GM21526 (cell line): ENCODE measurements at regions not wholly inside any gene's neighbourhood (a gene's known extent, or its start where the extent isn't known, plus 50 kb on each side); places are given as distances from the start of the nearest gene placed in this dataset.
A peak's percentile ranks its signal among the peaks of the same experiment; 100 is the strongest.

ENCODE experiments used
- ATAC-seq: cut with Tn5 transposase; IDR thresholded peaks from one replicate; pipeline ENCODE4 v1.9.1; 2021; ENCODE audit warnings: moderate library complexity; ENCODE audit not compliant: unreplicated experiment, low FRiP score

DNA sequence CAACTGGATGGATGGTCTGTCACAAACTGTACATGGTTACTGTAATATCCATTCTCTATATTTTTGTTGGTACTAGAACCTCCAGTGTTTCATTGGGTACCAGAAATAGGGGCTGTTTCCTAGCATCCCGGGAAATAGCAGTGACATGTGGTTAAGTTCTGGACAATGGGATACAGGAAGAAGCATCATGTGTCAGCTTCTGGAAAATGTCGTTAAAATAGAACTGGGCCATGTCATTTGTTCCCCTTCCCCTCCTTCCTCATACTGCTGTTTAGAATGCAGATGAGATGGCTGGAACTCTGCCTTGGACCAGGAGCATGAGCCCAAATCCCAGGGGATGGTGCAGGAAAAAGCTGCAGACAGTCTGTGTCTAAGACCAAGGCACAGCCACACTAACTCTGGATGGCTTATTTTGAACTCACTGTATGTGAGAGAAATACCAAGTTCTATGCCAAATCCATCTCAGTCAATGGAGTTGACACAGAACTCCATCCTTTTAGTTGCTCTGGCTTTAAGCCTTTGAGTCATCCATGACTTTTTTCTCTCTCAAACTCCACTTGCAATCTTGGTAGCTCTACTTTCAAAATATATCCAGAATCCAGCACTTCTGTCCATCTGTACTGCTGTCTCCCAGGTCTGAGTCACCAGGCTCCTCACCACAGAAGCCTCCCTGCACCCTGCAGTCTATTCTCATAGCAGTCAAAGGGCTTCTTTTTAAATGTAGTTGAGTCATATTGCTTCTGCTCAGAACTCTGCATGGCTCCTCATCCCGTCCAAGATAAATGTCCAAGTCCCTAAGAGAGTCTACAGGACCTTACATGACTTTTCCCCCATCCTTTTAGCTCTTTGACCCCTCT lies 184.2 kb downstream of the NSG2 start:
- ATAC-seq: no peak

- ATAC-seq: no peak
Observed at GRCh38 chr5:174231956-174232487, 186.5 kb downstream of the NSG2 start.

- no peak for ATAC-seq
Observed at GRCh38 chr5:174234388-174234787, 188.9 kb downstream of the NSG2 start.

GRCh38 chr5:174235221-174236011 lies 189.9 kb downstream of the NSG2 start:
- ATAC-seq: no peak

GRCh38 chr5:174236070-174236469 lies 190.6 kb downstream of the NSG2 start:
- no peak for ATAC-seq

DNA sequence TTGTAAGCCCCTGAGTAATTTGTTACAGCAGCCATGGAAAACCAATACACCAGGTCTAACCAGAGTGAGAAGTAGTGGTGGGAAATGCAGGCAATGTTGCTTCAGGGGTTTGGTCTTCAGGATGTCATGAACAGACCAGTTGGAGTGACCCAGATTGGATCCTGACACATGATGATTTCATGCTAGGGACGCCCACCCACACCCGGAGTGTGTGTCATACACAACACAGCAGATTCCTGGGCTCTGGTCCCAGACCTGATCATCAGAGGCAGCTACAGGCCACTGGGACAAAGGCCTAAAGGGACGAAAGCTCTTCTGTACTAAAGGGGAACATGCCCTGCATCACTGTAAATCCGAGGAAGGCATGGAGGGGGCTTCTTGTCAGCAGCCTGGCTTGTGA lies 194.2 kb downstream of the NSG2 start:
- no peak for ATAC-seq

DNA sequence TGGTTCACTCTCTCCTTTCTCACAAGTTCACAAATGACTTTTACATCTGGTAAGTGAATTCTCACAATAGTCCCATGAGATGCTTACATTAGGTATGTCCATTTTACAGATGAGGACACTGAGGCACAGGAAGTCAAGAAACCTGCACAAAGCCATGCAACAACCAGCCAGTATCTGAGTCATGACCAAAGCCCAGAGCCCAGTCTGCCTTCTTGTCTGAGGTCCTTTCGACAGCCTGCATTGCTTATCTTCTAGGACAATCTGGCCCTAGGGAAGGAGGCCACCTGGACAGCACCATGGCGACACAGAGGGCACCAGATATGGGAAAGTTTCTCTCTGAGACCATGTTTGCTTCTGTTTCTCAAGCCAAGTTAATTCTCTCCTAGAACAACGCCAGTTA lies 197.1 kb downstream of the NSG2 start:
- no peak for ATAC-seq

- no peak for ATAC-seq
Observed at GRCh38 chr5:174243904-174244303, 198.4 kb downstream of the NSG2 start.

- no peak for ATAC-seq
Observed at GRCh38 chr5:174245516-174246075, 200.1 kb downstream of the NSG2 start.

DNA sequence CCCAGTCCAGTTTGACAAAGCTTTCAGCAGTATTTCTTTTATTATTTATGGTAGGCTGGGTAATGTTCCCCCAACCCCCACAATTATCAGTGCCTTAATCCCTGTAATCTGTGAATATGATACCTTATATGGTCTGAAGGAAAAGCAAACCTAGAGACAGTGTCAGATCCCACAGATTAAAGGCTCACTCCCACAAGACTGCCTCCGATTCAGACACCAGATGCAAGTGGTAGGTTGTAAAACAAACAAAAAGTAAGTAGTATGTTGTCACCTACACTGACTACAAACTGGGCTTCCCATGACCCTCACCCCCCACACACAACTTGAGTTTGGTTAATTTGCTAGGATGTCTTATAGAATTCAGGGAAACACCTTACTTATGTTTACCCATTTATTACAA lies 201.2 kb downstream of the NSG2 start:
- no peak for ATAC-seq

- ATAC-seq: no peak
Observed at GRCh38 chr5:174247301-174247700, 201.8 kb downstream of the NSG2 start.

GRCh38 chr5:174251305-174252000 lies 205.9 kb downstream of the NSG2 start:
- no peak for ATAC-seq

GRCh38 chr5:174252121-174252520 lies 206.6 kb downstream of the NSG2 start:
- ATAC-seq: no peak

GRCh38 chr5:174259696-174260420 lies 214.4 kb downstream of the NSG2 start:
- ATAC-seq: no peak

DNA sequence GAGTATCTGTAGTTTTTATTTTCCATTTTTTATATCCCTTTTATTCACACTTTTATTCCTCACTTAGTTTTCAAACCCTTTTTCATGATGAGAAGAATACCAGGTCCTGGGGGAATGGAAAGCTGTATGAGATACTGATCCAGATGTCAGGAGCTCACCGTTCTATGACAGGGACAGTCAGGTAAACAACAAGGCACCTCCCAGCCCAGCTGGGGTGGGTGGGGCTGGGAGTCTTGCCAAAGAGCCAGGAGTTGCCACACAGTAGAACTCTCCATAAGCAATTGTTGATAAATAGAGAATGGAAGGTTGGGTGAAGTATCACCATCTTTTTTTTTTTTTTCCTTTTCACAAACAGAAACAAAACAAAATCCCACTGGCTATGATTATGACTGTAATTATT lies 225.8 kb downstream of the NSG2 start:
- no peak for ATAC-seq

- ATAC-seq: peak; percentile 31
Observed at GRCh38 chr5:174272671-174273070, 227.2 kb downstream of the NSG2 start.

DNA sequence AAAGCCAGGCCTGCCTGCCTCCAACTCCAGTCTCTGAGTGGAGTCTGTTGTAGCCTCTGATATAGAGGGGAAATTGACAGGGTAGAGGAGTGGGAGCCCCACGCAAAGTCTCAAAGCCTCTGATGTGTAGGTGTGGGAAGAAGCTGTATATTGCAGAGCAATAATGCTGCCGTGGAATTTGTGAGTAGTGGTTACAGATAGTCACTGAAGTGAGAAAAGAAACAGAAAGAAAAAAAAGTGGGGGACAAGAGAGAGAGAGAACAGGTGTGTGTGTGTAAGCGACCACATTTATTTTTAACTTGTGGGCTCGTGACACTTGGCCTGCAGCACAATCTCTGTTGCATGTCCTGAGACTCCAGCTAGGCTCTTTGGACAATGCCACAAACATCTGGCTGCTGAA lies 227.8 kb downstream of the NSG2 start:
- peak; percentile 88 for ATAC-seq

DNA sequence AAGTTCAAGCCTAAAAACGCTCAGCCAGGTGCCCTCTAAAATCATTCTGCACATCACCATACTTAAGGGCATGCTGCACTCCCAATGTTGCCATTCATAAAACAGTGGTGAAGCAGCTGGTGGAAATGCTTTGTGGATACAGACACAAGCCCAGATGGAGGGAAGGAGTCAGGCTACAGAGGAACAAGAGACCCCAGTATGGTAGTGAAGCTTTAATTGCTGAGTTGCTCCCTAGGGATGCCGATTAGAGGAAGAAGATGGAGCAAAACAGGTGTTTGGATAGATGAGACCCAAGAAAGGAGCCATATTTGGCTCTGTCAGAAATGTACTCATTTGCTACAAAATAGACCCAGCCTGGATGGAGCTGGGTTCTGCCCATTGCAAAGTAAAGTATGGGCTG lies 230.5 kb downstream of the NSG2 start:
- ATAC-seq: no peak

- ATAC-seq: no peak
Observed at GRCh38 chr5:174281089-174281760, 235.7 kb downstream of the NSG2 start.
